ENCODE measurements at regions not wholly inside any gene's neighbourhood (a gene's known extent, or its start where the extent isn't known, plus 50 kb on each side); places are given as distances from the start of the nearest gene placed in this dataset.

GRCh38 chr2:187922846-187923245 lies 368.6 kb upstream of the TFPI start:
- ChIA-PET CTCF (no interaction called here), POLR2A (no interaction called here)
- no peak overlapping the region for H3K4me3 ChIP-seq (ENCODE audit: low read length)
- H3K36me3 ChIP-seq (ENCODE audit: insufficient read depth, low read length) = no peaks in the 10 kb centered on the region
- TF ChIP-seq CTCF (IDR thresholded peaks at IDR 0.05) = no peak
- intact Hi-C loops (cut with DNase I, micrococcal nuclease) = no loop called here
- Mint-ChIP-seq H3K27me3 (no peaks in the 10 kb centered on the region), H3K4me1 (ENCODE audit: low read depth) (no peaks in the 10 kb centered on the region), H3K9me3 (no peaks in the 10 kb centered on the region), H3K27ac (no peak overlapping the region), H3K4me3 (no peak overlapping the region), H3K36me3 (ENCODE audit: low read depth) (no peaks in the 10 kb centered on the region)
- DNase-seq = no peak
- H3K27me3 ChIP-seq (ENCODE audit: control insufficient read depth in 1 of 2, insufficient read depth in 2 of 2, low read length in 2 of 2) = no peaks in the 10 kb centered on the region
- no peaks in the 10 kb centered on the region for H3K9me3 ChIP-seq (ENCODE audit: control insufficient read depth in 1 of 2, insufficient read depth in 1 of 2, low read length in 2 of 2)
- H3K4me1 ChIP-seq (ENCODE audit: insufficient read depth, low read length) = no peaks in the 10 kb centered on the region
- H3K27ac ChIP-seq (ENCODE audit: low read depth in 1 of 2, low read length in 2 of 2) = no peak overlapping the region
- ATAC-seq (ENCODE audit: poor library complexity) = no peak

DNA sequence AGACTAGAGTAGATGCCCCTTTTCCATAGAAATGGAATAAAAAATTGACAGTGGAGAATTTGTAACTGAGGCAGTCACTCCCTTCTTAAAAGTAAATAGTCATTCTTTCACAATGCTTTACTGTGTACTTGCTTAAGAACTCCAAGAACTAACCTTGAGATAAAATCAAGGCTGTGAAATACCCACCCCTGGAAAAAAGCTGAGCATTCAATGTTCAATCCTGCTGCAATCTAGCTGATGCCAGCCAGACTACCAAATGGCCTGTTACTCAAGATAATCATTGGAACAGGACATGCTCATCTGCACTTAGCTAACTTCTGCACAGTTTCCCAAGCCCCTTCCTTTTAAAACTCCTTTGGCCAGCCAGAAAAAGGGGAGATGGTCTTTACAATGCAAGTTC lies 367.4 kb upstream of the GULP1 start:
- Mint-ChIP-seq H3K4me1 (ENCODE audit: low read depth) (no peaks in the 10 kb centered on the region), H3K36me3 (ENCODE audit: low read depth) (no peaks in the 10 kb centered on the region), H3K9me3 (no peaks in the 10 kb centered on the region), H3K4me3 (no peak overlapping the region), H3K27ac (no peak overlapping the region), H3K27me3 (no peaks in the 10 kb centered on the region)
- POLR2A ChIA-PET = no interaction called here
- ATAC-seq (ENCODE audit: poor library complexity) (no peak), DNase-seq (no peak)
- no peaks in the 10 kb centered on the region for H3K36me3 ChIP-seq (ENCODE audit: insufficient read depth, low read length)
- no peak for TF ChIP-seq CTCF (IDR thresholded peaks at IDR 0.05)
- intact Hi-C loops (cut with DNase I, micrococcal nuclease) = no loop called here
- H3K4me3 ChIP-seq (ENCODE audit: low read length) = no peak overlapping the region
- H3K4me1 ChIP-seq (ENCODE audit: insufficient read depth, low read length) = no peaks in the 10 kb centered on the region
- no peak overlapping the region for H3K27ac ChIP-seq (ENCODE audit: low read depth in 1 of 2, low read length in 2 of 2)
- no peaks in the 10 kb centered on the region for H3K9me3 ChIP-seq (ENCODE audit: control insufficient read depth in 1 of 2, insufficient read depth in 1 of 2, low read length in 2 of 2)
- no peaks in the 10 kb centered on the region for H3K27me3 ChIP-seq (ENCODE audit: control insufficient read depth in 1 of 2, insufficient read depth in 2 of 2, low read length in 2 of 2)
- CTCF ChIA-PET = no interaction called here

GRCh38 chr2:187934236-187934635 lies 357.4 kb upstream of the GULP1 start:
- Mint-ChIP-seq H3K4me3 (no peak overlapping the region), H3K27ac (no peak overlapping the region), H3K4me1 (ENCODE audit: low read depth) (no peaks in the 10 kb centered on the region), H3K27me3 (no peaks in the 10 kb centered on the region), H3K36me3 (ENCODE audit: low read depth) (no peaks in the 10 kb centered on the region), H3K9me3 (no peaks in the 10 kb centered on the region)
- TF ChIP-seq CTCF (IDR thresholded peaks at IDR 0.05) = no peak
- Histone ChIP-seq H3K9me3 (ENCODE audit: control insufficient read depth in 1 of 2, insufficient read depth in 1 of 2, low read length in 2 of 2) (peaks cover 4 to 7% of the 10 kb centered on the region in 2 experiments), H3K27ac (ENCODE audit: low read depth in 1 of 2, low read length in 2 of 2) (no peak overlapping the region), H3K4me3 (ENCODE audit: low read length) (no peak overlapping the region), H3K36me3 (ENCODE audit: insufficient read depth, low read length) (no peaks in the 10 kb centered on the region), H3K27me3 (ENCODE audit: control insufficient read depth in 1 of 2, insufficient read depth in 2 of 2, low read length in 2 of 2) (no peaks in the 10 kb centered on the region), H3K4me1 (ENCODE audit: insufficient read depth, low read length) (no peaks in the 10 kb centered on the region)
- ChIA-PET POLR2A (no interaction called here), CTCF (no interaction called here)
- intact Hi-C loops (cut with DNase I, micrococcal nuclease) = no loop called here
- DNase-seq = no peak
- no peak for ATAC-seq (ENCODE audit: poor library complexity)

Measured in CD4-positive, alpha-beta T cell (primary cell).